ENCODE measurements at regions not wholly inside any gene's neighbourhood (a gene's known extent, or its start where the extent isn't known, plus 50 kb on each side); places are given as distances from the start of the nearest gene placed in this dataset.
A peak's percentile ranks its signal among the peaks of the same experiment; 100 is the strongest.

DNA sequence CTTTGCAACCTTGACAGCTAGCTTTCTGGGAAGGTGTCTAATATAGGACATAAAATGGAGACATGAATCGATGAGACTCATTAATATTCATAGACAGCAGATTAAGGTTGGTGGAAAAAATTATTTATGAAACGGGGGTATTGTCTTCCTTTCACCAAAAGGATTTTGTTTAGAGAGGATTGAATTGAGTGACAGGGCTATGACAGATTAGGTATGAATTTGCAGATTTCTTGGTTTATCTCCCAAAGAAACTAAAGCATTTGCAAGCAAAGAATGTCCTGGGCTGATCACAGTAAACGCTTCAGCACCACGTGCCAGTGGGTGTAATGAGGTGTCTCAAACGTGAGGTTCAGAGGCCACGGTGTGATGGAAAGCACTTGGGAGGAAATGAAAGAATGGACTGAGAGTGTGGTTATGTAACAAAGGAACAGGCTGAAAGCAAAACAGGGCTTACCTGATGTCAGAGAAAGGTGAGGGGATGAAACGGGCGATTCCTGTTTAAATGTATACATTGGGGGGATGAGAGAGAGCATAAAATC lies 329.2 kb upstream of the NPVF start:
- no peak for FAIRE-seq
- no TSS peak for BruUV-seq (replicated peaks)
- Histone ChIP-seq H3K9me3 (replicated peaks; ENCODE audit: control insufficient read depth, insufficient read depth, low read length) (no peaks in the 10 kb centered on the region), H3K4me3 (replicated peaks in 1 of 3; ENCODE audit: insufficient read depth in 1 of 3, low read depth in 1 of 3, low read length in 3 of 3) (no peak overlapping the region), H3K4me2 (ENCODE audit: insufficient read depth, low read length) (no peak overlapping the region), H3K27me3 (ENCODE audit: control insufficient read depth in 2 of 2, insufficient read depth in 2 of 2, low read length in 2 of 2) (no peaks in the 10 kb centered on the region), H3K27ac (ENCODE audit: insufficient read depth, low read depth, low read length) (no peak overlapping the region), H3K9me1 (replicated peaks; ENCODE audit: control insufficient read depth, extremely low read depth, insufficient read depth, low read length) (no peaks in the 10 kb centered on the region), H4K20me1 (replicated peaks; ENCODE audit: control insufficient read depth, extremely low read depth, insufficient read depth, low read length) (no peaks in the 10 kb centered on the region), H3K9ac (replicated peaks; ENCODE audit: extremely low read depth, insufficient read depth, low read length) (no peak overlapping the region), H3K4me1 (ENCODE audit: control insufficient read depth, extremely low read depth, insufficient read depth, low read length) (no peaks in the 10 kb centered on the region), H3K36me3 (ENCODE audit: control insufficient read depth in 2 of 2, extremely low read depth in 1 of 2, insufficient read depth in 2 of 2, low read length in 2 of 2) (no peaks in the 10 kb centered on the region), H2AFZ (ENCODE audit: low read depth, low read length) (no peak overlapping the region), H3K79me2 (ENCODE audit: control insufficient read depth, insufficient read depth, low read length) (no peaks in the 10 kb centered on the region)
- intact Hi-C loops (cut with micrococcal nuclease) (no loop called here), dilution Hi-C loops (cut with MboI; ENCODE audit: extremely low pct_ligation_motif_present, low sequenced_read_pairs) (no loop called here)
- ChIA-PET POLR2A (no interaction called here), CTCF (no interaction called here)
- DNase-seq (ENCODE audit: low read depth, low spot score) = no peak
- TF ChIP-seq, protein P1, sequence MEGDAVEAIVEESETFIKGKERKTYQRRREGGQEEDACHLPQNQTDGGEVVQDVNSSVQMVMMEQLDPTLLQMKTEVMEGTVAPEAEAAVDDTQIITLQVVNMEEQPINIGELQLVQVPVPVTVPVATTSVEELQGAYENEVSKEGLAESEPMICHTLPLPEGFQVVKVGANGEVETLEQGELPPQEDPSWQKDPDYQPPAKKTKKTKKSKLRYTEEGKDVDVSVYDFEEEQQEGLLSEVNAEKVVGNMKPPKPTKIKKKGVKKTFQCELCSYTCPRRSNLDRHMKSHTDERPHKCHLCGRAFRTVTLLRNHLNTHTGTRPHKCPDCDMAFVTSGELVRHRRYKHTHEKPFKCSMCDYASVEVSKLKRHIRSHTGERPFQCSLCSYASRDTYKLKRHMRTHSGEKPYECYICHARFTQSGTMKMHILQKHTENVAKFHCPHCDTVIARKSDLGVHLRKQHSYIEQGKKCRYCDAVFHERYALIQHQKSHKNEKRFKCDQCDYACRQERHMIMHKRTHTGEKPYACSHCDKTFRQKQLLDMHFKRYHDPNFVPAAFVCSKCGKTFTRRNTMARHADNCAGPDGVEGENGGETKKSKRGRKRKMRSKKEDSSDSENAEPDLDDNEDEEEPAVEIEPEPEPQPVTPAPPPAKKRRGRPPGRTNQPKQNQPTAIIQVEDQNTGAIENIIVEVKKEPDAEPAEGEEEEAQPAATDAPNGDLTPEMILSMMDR (IDR thresholded peaks at IDR 0.05; ENCODE audit: extremely low read depth in 1 of 2, insufficient read depth in 1 of 2, low read depth in 1 of 2, low read length in 2 of 2) = no peak
- TF ChIP-seq GATA2 (IDR thresholded peaks at IDR 0.05; ENCODE audit: insufficient read depth, insufficient read length, low read depth, low read length) (no peak), POLR2AphosphoS5 (IDR thresholded peaks at IDR 0.05; ENCODE audit: insufficient read depth, low read depth, low read length) (no peak), POLR2A (IDR thresholded peaks at IDR 0.05; ENCODE audit: low read depth, low read length) (no peak)

- Histone ChIP-seq H3K36me3 (ENCODE audit: control insufficient read depth in 2 of 2, extremely low read depth in 1 of 2, insufficient read depth in 2 of 2, low read length in 2 of 2) (no peaks in the 10 kb centered on the region), H3K4me3 (replicated peaks in 1 of 3; ENCODE audit: insufficient read depth in 1 of 3, low read depth in 1 of 3, low read length in 3 of 3) (no peak overlapping the region), H3K27me3 (ENCODE audit: control insufficient read depth in 2 of 2, insufficient read depth in 2 of 2, low read length in 2 of 2) (no peaks in the 10 kb centered on the region), H3K9ac (replicated peaks; ENCODE audit: extremely low read depth, insufficient read depth, low read length) (no peak overlapping the region), H4K20me1 (replicated peaks; ENCODE audit: control insufficient read depth, extremely low read depth, insufficient read depth, low read length) (no peaks in the 10 kb centered on the region), H3K9me3 (replicated peaks; ENCODE audit: control insufficient read depth, insufficient read depth, low read length) (no peaks in the 10 kb centered on the region), H2AFZ (ENCODE audit: low read depth, low read length) (no peak overlapping the region), H3K79me2 (ENCODE audit: control insufficient read depth, insufficient read depth, low read length) (no peaks in the 10 kb centered on the region), H3K4me2 (ENCODE audit: insufficient read depth, low read length) (no peak overlapping the region), H3K4me1 (ENCODE audit: control insufficient read depth, extremely low read depth, insufficient read depth, low read length) (no peaks in the 10 kb centered on the region), H3K27ac (ENCODE audit: insufficient read depth, low read depth, low read length) (no peak overlapping the region), H3K9me1 (replicated peaks; ENCODE audit: control insufficient read depth, extremely low read depth, insufficient read depth, low read length) (no peaks in the 10 kb centered on the region)
- FAIRE-seq (peak; percentile 4), DNase-seq (ENCODE audit: low read depth, low spot score) (no peak)
- POLR2A ChIA-PET = no interaction called here
- dilution Hi-C loops (cut with MboI; ENCODE audit: extremely low pct_ligation_motif_present, low sequenced_read_pairs) (no loop called here), intact Hi-C loops (cut with micrococcal nuclease) (no loop called here)
- CTCF ChIA-PET = no interaction called here
- BruUV-seq (replicated peaks) = no TSS peak
- TF ChIP-seq JUN (IDR thresholded peaks at IDR 0.05; ENCODE audit: borderline replicate concordance, insufficient read depth, insufficient read length, low read depth) = no peak
- TF ChIP-seq MAX (IDR thresholded peaks at IDR 0.05; ENCODE audit: insufficient read depth, insufficient read length) = no peak
- TF ChIP-seq MYC (IDR thresholded peaks at IDR 0.05; ENCODE audit: low read depth, low read length) = no peak
- no peak for TF ChIP-seq POLR2AphosphoS5 (IDR thresholded peaks at IDR 0.05; ENCODE audit: insufficient read depth, low read depth, low read length)
- TF ChIP-seq GATA2 (IDR thresholded peaks at IDR 0.05; ENCODE audit: insufficient read depth, insufficient read length, low read depth, low read length) = no peak
- TF ChIP-seq POLR2A (IDR thresholded peaks at IDR 0.05; ENCODE audit: low read depth, low read length) = no peak
- TF ChIP-seq, protein P1 (IDR thresholded peaks at IDR 0.05; ENCODE audit: extremely low read depth in 1 of 2, insufficient read depth in 1 of 2, low read depth in 1 of 2, low read length in 2 of 2) = no peak
- no peak for TF ChIP-seq EZH2 (IDR thresholded peaks at IDR 0.05; ENCODE audit: borderline replicate concordance, low read depth, low read length, severe bottlenecking)
- no peak for TF ChIP-seq FOS (IDR thresholded peaks at IDR 0.05; ENCODE audit: borderline replicate concordance, insufficient read depth, low read length)
Observed at GRCh38 chr7:25557930-25558329, 329.6 kb upstream of the NPVF start.
